Right lobe of liver (tissue), 4 donors: ENCODE measurements at regions not wholly inside any gene's neighbourhood (a gene's known extent, or its start where the extent isn't known, plus 50 kb on each side); places are given as distances from the start of the nearest gene placed in this dataset.

Experiments
- POLR2A ChIP-seq: fragments of 450-650 bp; IDR thresholded peaks from one replicate; pipeline ENCODE4 v1.6.1; 2017; ENCODE audit warnings: antibody characterized with exemption, mild to moderate bottlenecking
- TF ChIP-seq, protein P1 (sequence below), 4 donors: fragments of 200-600 bp in 3 of 4; fragments of 450-650 bp in 1 of 4; IDR thresholded peaks; one replicate each; pipeline versions ENCODE4 v1.5.1 to v1.8.0; 2016 to 2022; ENCODE audit warnings: antibody characterized with exemption in 4 of 4, mild to moderate bottlenecking in 2 of 4
- donor health status: DM: no; HTN: no; CAD: no.
- donor health status: DM: no; HTN: no; CAD: no.
- donor health status: DM: no; HTN: yes; CAD: no.

- TF ChIP-seq, protein P1, sequence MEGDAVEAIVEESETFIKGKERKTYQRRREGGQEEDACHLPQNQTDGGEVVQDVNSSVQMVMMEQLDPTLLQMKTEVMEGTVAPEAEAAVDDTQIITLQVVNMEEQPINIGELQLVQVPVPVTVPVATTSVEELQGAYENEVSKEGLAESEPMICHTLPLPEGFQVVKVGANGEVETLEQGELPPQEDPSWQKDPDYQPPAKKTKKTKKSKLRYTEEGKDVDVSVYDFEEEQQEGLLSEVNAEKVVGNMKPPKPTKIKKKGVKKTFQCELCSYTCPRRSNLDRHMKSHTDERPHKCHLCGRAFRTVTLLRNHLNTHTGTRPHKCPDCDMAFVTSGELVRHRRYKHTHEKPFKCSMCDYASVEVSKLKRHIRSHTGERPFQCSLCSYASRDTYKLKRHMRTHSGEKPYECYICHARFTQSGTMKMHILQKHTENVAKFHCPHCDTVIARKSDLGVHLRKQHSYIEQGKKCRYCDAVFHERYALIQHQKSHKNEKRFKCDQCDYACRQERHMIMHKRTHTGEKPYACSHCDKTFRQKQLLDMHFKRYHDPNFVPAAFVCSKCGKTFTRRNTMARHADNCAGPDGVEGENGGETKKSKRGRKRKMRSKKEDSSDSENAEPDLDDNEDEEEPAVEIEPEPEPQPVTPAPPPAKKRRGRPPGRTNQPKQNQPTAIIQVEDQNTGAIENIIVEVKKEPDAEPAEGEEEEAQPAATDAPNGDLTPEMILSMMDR (IDR thresholded peaks at IDR 0.05), result no peak
- TF ChIP-seq POLR2A, result no peak
Observed at GRCh38 chr1:194309697-194310096, 1123.3 kb upstream of the B3GALT2 start.
